Bronchial epithelial cell (primary cell): ENCODE measurements at regions not wholly inside any gene's neighbourhood (a gene's known extent, or its start where the extent isn't known, plus 50 kb on each side); places are given as distances from the start of the nearest gene placed in this dataset.
A peak's percentile ranks its signal among the peaks of the same experiment; 100 is the strongest.

Experiments used
- DNase-seq: peaks from one replicate; pipeline ENCODE4 v3.0.0-alpha.2; 2010; ENCODE audit warnings: low read depth
- FAIRE-seq: peaks from 2 replicates; lab custom pipeline; 2011; peaks lifted over from hg19 to GRCh38; lab: Jason Lieb, UNC
- H3K27me3 ChIP-seq: 2 replicates; pipeline ENCODE4 v1.5.1; 2011; ENCODE audit warnings: low read length; ENCODE audit not compliant: control insufficient read depth, insufficient read depth
- H3K36me3 ChIP-seq: 2 replicates; pipeline ENCODE4 v1.5.1; 2011; ENCODE audit warnings: low read length; ENCODE audit not compliant: control insufficient read depth, insufficient read depth
- H3K4me3 ChIP-seq: 2 replicates; pipeline ENCODE4 v1.5.1; 2011; ENCODE audit warnings: mild to moderate bottlenecking, low read depth, low read length, control low read depth
- CTCF ChIP-seq: IDR thresholded peaks from 2 replicates; pipeline ENCODE4 v1.5.1; 2011; ENCODE audit warnings: mild to moderate bottlenecking, moderate library complexity, low read length, control low read depth, inconsistent platforms; ENCODE audit not compliant: insufficient read depth, severe bottlenecking

GRCh38 chrX:20455001-20455400 is 188.3 kb upstream of the RPS6KA3 start:
- Histone ChIP-seq H3K4me3 (no peak overlapping the region), H3K27me3 (no peaks in the 10 kb centered on the region), H3K36me3 (no peaks in the 10 kb centered on the region)
- FAIRE-seq (no peak), DNase-seq (no peak)
- no peak for TF ChIP-seq CTCF

GRCh38 chrX:20454117-20454516 is 187.4 kb upstream of the RPS6KA3 start:
- no peaks in the 10 kb centered on the region for H3K27me3 ChIP-seq
- no peak for DNase-seq
- H3K36me3 ChIP-seq, result no peaks in the 10 kb centered on the region
- FAIRE-seq, result no peak
- no peak overlapping the region for H3K4me3 ChIP-seq
- no peak for TF ChIP-seq CTCF

- no peak overlapping the region for H3K4me3 ChIP-seq
- no peak for TF ChIP-seq CTCF
- H3K27me3 ChIP-seq, result no peaks in the 10 kb centered on the region
- no peaks in the 10 kb centered on the region for H3K36me3 ChIP-seq
- no peak for FAIRE-seq
- DNase-seq, result no peak
These were observed 185.8 kb upstream of the RPS6KA3 start for GRCh38 chrX:20452487-20452886.

GRCh38 chrX:20451929-20452328 is 185.2 kb upstream of the RPS6KA3 start:
- no peak for DNase-seq
- TF ChIP-seq CTCF, result no peak
- H3K27me3 ChIP-seq, result no peaks in the 10 kb centered on the region
- no peaks in the 10 kb centered on the region for H3K36me3 ChIP-seq
- no peak overlapping the region for H3K4me3 ChIP-seq
- no peak for FAIRE-seq

- Histone ChIP-seq H3K27me3 (no peaks in the 10 kb centered on the region), H3K4me3 (no peak overlapping the region), H3K36me3 (no peaks in the 10 kb centered on the region)
- TF ChIP-seq CTCF, result no peak
- no peak for FAIRE-seq
- DNase-seq, result no peak
These were observed 178.4 kb upstream of the RPS6KA3 start for GRCh38 chrX:20445109-20445508.

- TF ChIP-seq CTCF, result peak; percentile 67
- no peaks in the 10 kb centered on the region for H3K36me3 ChIP-seq
- DNase-seq, result peak; percentile 75
- no peak for FAIRE-seq
- no peaks in the 10 kb centered on the region for H3K27me3 ChIP-seq
- H3K4me3 ChIP-seq, result no peak overlapping the region
These were observed 175.9 kb upstream of the RPS6KA3 start for GRCh38 chrX:20442597-20442996.
